Cardiac fibroblast (primary cell): ENCODE measurements at regions not wholly inside any gene's neighbourhood (a gene's known extent, or its start where the extent isn't known, plus 50 kb on each side); places are given as distances from the start of the nearest gene placed in this dataset.
A peak's percentile ranks its signal among the peaks of the same experiment; 100 is the strongest.

Experiments
- DNase-seq, 2 donors: peaks; one replicate each; pipeline versions ENCODE4 v3.0.0 to v3.0.0-alpha.2; 2010; ENCODE audit warnings: low read depth in 2 of 2
- H3K4me3 ChIP-seq, 2 donors: replicated peaks in 1 of 2; 1 replicate in 1 of 2; 2 replicates in 1 of 2; pipeline ENCODE4 v1.5.1; 2011; ENCODE audit warnings: low read depth in 2 of 2, low read length in 2 of 2, mild to moderate bottlenecking in 2 of 2, moderate library complexity in 1 of 2
- TF ChIP-seq, protein P1 (sequence below): IDR thresholded peaks from one replicate; pipeline ENCODE4 v1.5.1; 2011; ENCODE audit warnings: low read depth, mild to moderate bottlenecking, low read length, inconsistent platforms

DNA sequence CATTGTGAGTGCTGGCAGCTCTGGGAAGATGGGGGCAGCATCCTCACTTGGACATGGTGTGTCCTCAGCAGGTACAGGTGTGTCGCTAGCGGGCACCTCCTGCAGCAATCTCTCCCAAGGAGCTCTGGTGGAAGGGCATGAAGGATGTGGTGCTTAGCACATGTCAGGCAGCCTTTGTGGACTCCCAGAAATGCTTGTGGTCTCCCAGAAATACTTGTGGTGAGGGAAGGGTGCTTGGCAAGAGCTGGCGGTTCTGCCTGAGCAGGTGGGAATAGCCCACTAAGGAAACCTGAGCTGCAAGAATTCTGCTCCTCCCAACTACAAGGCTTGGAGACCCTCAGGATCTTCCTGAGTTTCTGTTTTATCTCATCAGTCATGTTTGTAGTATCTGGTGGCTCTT lies 371.6 kb downstream of the PRDM2 start:
- DNase-seq: no peak
- TF ChIP-seq, protein P1, sequence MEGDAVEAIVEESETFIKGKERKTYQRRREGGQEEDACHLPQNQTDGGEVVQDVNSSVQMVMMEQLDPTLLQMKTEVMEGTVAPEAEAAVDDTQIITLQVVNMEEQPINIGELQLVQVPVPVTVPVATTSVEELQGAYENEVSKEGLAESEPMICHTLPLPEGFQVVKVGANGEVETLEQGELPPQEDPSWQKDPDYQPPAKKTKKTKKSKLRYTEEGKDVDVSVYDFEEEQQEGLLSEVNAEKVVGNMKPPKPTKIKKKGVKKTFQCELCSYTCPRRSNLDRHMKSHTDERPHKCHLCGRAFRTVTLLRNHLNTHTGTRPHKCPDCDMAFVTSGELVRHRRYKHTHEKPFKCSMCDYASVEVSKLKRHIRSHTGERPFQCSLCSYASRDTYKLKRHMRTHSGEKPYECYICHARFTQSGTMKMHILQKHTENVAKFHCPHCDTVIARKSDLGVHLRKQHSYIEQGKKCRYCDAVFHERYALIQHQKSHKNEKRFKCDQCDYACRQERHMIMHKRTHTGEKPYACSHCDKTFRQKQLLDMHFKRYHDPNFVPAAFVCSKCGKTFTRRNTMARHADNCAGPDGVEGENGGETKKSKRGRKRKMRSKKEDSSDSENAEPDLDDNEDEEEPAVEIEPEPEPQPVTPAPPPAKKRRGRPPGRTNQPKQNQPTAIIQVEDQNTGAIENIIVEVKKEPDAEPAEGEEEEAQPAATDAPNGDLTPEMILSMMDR: no peak
- no peak overlapping the region for H3K4me3 ChIP-seq

DNA sequence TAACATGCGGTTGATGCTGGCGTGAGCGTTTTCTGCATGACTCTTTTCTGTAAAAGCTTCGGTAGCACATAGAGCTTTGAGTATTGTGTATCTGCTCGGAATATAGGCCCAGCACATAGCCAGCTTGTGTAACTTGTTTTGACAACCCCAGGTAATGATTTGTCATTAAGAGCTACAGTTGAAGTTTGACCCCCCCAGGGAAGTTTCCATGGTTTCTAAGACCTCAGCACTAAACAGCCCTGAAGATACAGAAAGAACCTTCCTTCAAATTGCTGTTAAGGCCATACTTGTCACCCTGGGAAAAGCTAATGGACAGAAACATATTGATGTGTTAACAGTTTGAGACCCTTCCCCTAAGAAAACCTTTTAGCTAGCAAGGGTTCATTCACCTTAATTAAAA lies 380.7 kb downstream of the PRDM2 start:
- TF ChIP-seq, protein P1: no peak
- H3K4me3 ChIP-seq: no peak overlapping the region
- DNase-seq: no peak

DNA sequence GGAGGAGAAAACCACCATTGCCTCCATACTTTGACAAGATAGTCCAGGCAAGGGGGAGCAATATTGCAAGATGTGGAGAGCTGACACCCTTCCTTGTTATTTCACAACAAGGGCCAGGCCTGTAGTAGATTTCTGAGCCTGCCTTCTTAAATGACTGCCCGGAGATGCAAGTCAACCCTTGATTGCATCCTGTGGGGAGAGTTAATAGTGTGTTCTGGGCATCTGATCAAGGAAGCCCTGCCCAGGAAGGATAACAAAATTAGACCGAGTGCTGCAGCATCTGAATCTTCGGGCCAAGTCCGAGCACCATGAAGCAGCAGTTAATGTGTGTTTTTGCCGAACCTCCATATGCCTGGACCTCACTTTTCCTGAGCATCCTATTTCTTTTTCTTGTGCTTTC lies 382.3 kb downstream of the PRDM2 start:
- H3K4me3 ChIP-seq: no peak overlapping the region
- TF ChIP-seq, protein P1: no peak
- no peak for DNase-seq

- TF ChIP-seq, protein P1: no peak
- H3K4me3 ChIP-seq: no peak overlapping the region
- DNase-seq: no peak
These were observed 383.3 kb downstream of the PRDM2 start for GRCh38 chr1:14083277-14083676.

GRCh38 chr1:14083706-14084105 lies 383.7 kb downstream of the PRDM2 start:
- TF ChIP-seq, protein P1: no peak
- H3K4me3 ChIP-seq: no peak overlapping the region
- no peak for DNase-seq

- H3K4me3 ChIP-seq: no peak overlapping the region
- TF ChIP-seq, protein P1: no peak
- DNase-seq: peak in 1 of 2 donors; percentile 0
These were observed 390.1 kb downstream of the PRDM2 start for GRCh38 chr1:14090062-14090461.

DNA sequence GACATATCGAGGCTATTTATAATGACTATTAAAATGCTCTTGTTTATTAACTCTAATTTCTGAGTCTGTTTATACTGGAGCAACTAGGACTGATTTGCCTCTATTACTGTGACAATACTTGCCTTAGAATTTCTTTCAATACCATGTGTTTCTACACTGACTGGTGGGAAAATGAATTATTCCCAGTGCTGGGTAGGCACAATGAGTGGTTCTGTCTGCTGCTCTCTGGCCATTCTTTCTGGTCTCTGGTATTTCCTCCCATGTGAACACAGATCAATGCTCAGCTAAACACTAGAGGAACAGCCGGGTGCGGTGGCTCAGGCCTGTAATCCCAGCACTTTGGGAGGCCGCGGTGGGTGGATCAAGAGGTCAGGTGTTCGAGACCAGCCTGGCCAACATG lies 390.5 kb downstream of the PRDM2 start:
- no peak overlapping the region for H3K4me3 ChIP-seq
- DNase-seq: no peak
- TF ChIP-seq, protein P1: no peak
